ENCODE measurements at regions not wholly inside any gene's neighbourhood (a gene's known extent, or its start where the extent isn't known, plus 50 kb on each side); places are given as distances from the start of the nearest gene placed in this dataset.

GRCh38 chr3:20350449-20350848 is 164.4 kb upstream of the SGO1 start:
- H3K4me3 ChIP-seq (ENCODE audit: low read depth, low read length), result no peak overlapping the region
- no peak for DNase-seq (ENCODE audit: low read depth)
- no peak for TF ChIP-seq CTCF (conservative IDR thresholded peaks at IDR 0.05; ENCODE audit: low read depth, low read length)

- H3K4me3 ChIP-seq (ENCODE audit: low read depth, low read length), result no peak overlapping the region
- no peak for DNase-seq (ENCODE audit: low read depth)
- no peak for TF ChIP-seq CTCF (conservative IDR thresholded peaks at IDR 0.05; ENCODE audit: low read depth, low read length)
Measured at GRCh38 chr3:20346916-20347315, 160.9 kb upstream of the SGO1 start.

GRCh38 chr3:20346369-20346768 is 160.4 kb upstream of the SGO1 start:
- no peak overlapping the region for H3K4me3 ChIP-seq (ENCODE audit: low read depth, low read length)
- DNase-seq (ENCODE audit: low read depth), result no peak
- TF ChIP-seq CTCF (conservative IDR thresholded peaks at IDR 0.05; ENCODE audit: low read depth, low read length), result no peak

- H3K4me3 ChIP-seq (ENCODE audit: low read depth, low read length), result no peak overlapping the region
- DNase-seq (ENCODE audit: low read depth), result no peak
- TF ChIP-seq CTCF (conservative IDR thresholded peaks at IDR 0.05; ENCODE audit: low read depth, low read length), result no peak
Measured at GRCh38 chr3:20344400-20344959, 158.5 kb upstream of the SGO1 start.

GRCh38 chr3:20343790-20344189 is 157.8 kb upstream of the SGO1 start:
- no peak for TF ChIP-seq CTCF (conservative IDR thresholded peaks at IDR 0.05; ENCODE audit: low read depth, low read length)
- no peak for DNase-seq (ENCODE audit: low read depth)
- H3K4me3 ChIP-seq (ENCODE audit: low read depth, low read length), result no peak overlapping the region

- peak; percentile 95 for TF ChIP-seq CTCF (conservative IDR thresholded peaks at IDR 0.05; ENCODE audit: low read depth, low read length)
- no peak overlapping the region for H3K4me3 ChIP-seq (ENCODE audit: low read depth, low read length)
- peak; percentile 12 for DNase-seq (ENCODE audit: low read depth)
Measured at GRCh38 chr3:20340324-20340928, 154.4 kb upstream of the SGO1 start.

GRCh38 chr3:20336572-20336971 is 150.6 kb upstream of the SGO1 start:
- no peak for TF ChIP-seq CTCF (conservative IDR thresholded peaks at IDR 0.05; ENCODE audit: low read depth, low read length)
- no peak for DNase-seq (ENCODE audit: low read depth)
- no peak overlapping the region for H3K4me3 ChIP-seq (ENCODE audit: low read depth, low read length)

Data from epithelial cell of proximal tubule (primary cell).